EL (cell line): ENCODE measurements at regions not wholly inside any gene's neighbourhood (a gene's known extent, or its start where the extent isn't known, plus 50 kb on each side); places are given as distances from the start of the nearest gene placed in this dataset.
"Not testable (repeated sequence)": the region's sequence is repeated elsewhere in the genome, so short reads cannot be mapped to it uniquely, and the experiment has no call there.

Experiments
- DNase-seq: peaks from one replicate; pipeline ENCODE4 v3.0.0-alpha.2; 2016

GRCh38 chr11:11715075-11715474 lies 93.3 kb upstream of the GALNT18 start:
- DNase-seq, result not testable (repeated sequence)

GRCh38 chr11:11710556-11710955 lies 88.8 kb upstream of the GALNT18 start:
- no peak for DNase-seq

GRCh38 chr11:11709447-11710239 lies 87.8 kb upstream of the GALNT18 start:
- DNase-seq, result no peak

- DNase-seq, result no peak
Observed at GRCh38 chr11:11708256-11708655, 86.5 kb upstream of the GALNT18 start.

DNA sequence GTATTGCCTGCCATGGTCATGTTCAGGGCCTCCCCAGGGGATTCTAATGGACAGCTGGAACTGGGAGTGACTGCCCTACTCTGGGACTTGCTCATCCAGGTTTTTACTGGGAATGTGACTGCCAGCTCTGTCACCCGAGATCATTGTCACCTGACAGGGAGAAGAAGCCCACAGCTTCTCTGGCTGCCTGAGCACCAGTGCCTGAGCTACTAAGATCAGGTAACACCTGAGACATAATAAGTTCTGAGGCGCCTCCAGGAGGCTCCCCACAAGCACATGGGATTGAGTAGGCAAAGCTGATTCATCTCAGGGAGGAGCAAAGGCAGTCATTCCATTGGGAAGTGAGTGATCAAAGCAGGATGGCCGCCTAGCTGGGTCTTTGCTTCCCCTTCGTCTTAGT lies 84.2 kb upstream of the GALNT18 start:
- DNase-seq, result peak; percentile 6

DNA sequence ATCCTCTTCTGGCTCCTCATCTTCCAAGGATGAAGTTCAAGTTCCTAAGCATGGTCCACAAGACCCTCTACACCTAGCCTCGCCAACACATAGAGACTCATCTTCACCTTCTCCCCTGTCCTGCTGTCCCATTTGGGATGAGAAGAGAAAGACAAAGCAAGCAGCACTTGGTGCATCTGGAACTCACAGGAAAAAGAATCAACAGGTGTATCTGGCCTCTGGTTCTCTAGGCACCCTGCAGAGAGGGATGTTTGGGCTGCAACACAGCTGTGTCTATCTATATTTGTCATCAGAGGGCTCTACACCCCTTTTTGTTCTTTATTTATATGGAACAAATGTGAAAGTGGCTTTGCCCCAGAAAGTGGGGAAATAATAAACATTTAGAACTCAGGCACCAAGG lies 82.1 kb upstream of the GALNT18 start:
- no peak for DNase-seq

DNA sequence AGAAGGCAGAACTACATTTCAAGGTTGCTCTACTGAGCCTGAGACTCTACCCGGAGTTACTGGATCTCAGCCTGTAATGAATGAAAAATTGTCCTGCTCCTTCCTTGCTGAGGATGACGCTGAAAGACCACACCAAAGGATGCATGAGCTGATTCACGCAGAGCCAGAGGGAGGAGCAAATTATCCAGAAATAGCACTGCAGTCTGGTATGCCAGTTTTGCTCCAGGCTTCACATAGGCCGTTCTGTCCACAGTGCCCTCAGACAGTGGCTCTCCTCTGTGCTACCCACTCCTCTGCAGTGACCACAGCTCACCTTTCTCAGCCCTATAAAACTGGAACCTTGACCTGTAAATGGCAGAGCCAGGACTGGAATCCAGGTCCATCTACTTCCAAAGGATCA lies 79.3 kb upstream of the GALNT18 start:
- peak; percentile 20 for DNase-seq

DNA sequence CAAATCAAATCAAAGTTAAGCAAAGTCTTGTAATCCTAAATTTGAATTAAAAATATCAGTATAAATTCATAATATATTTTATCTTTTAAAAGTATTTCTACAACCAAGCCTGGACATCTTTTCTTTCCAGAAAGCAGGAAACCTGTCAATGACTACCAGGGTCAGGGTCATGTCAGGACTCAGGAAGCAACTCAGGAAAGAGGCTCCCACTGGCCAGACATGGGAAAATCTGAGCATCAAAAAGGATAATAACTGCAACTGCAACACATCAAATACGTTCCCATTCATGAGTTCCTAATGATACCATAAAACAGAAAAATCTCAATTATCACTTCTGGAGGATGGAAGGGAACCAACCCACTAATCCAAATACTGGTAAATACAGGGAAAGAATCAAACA lies 76.0 kb upstream of the GALNT18 start:
- DNase-seq, result no peak

- DNase-seq, result no peak
Observed at GRCh38 chr11:11691296-11692151, 69.7 kb upstream of the GALNT18 start.

DNA sequence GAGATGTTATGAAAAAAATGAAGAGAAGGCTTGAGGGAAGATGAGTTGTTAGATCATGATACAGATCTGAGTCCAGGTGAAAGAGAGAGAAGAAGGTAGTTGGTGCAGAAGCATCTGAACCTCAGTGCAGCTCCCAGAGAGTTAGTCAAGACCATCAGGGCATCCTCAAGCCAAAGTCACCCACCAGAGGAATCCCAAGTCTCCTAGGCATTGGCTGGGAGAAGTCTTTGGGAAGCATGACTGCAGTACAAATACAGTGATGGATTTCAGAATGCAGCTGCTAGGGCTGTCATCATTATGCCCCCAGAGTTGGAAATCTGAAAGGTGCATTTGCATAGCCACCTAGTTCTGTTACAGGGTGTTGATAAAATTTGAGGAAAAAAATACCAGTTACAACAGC lies 59.7 kb upstream of the GALNT18 start:
- no peak for DNase-seq

- DNase-seq, result no peak
Observed at GRCh38 chr11:11677672-11678356, 56.0 kb upstream of the GALNT18 start.

GRCh38 chr11:11675671-11676181 lies 53.9 kb upstream of the GALNT18 start:
- DNase-seq, result no peak

DNA sequence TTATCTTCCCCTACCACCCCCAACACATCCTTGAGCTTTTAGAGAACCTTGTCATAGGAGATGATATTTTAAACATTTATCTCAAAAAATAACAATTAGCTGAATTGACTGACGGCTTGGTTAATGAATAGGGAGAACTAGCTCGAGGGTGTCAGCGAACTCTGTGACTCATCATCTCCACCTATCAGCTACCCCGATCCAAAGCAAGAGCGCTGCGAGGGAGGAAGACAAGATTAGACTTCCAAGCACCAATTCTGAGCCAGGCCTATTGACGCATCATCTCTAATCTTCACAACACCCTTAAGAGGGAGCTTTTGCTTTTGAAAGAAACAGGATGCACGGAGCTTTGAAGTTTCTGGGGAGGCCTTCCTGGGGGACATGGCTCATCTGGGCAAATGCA lies 51.0 kb upstream of the GALNT18 start:
- DNase-seq, result no peak

DNA sequence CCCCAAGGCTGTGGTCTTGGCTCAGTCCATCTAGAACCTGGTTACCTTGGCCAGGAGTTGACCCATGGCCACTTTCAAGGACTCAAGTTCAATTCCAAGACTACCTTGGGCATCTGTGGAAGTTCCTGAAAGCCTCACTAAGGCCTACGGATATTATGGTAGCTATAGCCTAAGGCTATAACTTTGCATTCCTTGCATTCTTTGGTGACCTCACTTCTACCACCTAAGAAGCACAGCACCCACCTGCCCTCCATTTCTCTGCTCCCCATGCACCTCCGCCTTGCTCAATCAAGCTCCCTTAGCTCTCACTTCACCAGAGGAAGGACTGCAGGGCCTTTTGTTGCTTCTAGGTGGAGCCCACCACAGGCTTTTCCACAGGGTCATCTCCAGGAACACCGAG lies 50.3 kb upstream of the GALNT18 start:
- no peak for DNase-seq
